ENCODE measurements at regions not wholly inside any gene's neighbourhood (a gene's known extent, or its start where the extent isn't known, plus 50 kb on each side); places are given as distances from the start of the nearest gene placed in this dataset.

GRCh38 chr10:118412132-118412760 lies 70.1 kb upstream of the FAM204A start:
- DNase-seq (ENCODE audit: low read depth), result no peak

- no peak for DNase-seq (ENCODE audit: low read depth)
Observed at GRCh38 chr10:118409295-118409694, 67.2 kb upstream of the FAM204A start.

- DNase-seq (ENCODE audit: low read depth), result no peak
Observed at GRCh38 chr10:118408181-118408580, 66.1 kb upstream of the FAM204A start.

GRCh38 chr10:118407777-118408176 lies 65.7 kb upstream of the FAM204A start:
- DNase-seq (ENCODE audit: low read depth), result no peak

- DNase-seq (ENCODE audit: low read depth), result no peak
Observed at GRCh38 chr10:118407026-118407425, 64.9 kb upstream of the FAM204A start.

- no peak for DNase-seq (ENCODE audit: low read depth)
Observed at GRCh38 chr10:118405928-118406327, 63.8 kb upstream of the FAM204A start.

GRCh38 chr10:118403967-118404366 lies 61.8 kb upstream of the FAM204A start:
- DNase-seq (ENCODE audit: low read depth), result no peak

GRCh38 chr10:118401708-118402193 lies 59.6 kb upstream of the FAM204A start:
- no peak for DNase-seq (ENCODE audit: low read depth)

GRCh38 chr10:118397391-118397790 lies 55.3 kb upstream of the FAM204A start:
- no peak for DNase-seq (ENCODE audit: low read depth)

GRCh38 chr10:118395947-118396346 lies 53.8 kb upstream of the FAM204A start:
- no peak for DNase-seq (ENCODE audit: low read depth)

- DNase-seq (ENCODE audit: low read depth), result no peak
Observed at GRCh38 chr10:118394301-118395200, 52.4 kb upstream of the FAM204A start.

GRCh38 chr10:118392761-118393160 lies 50.6 kb upstream of the FAM204A start:
- no peak for DNase-seq (ENCODE audit: low read depth)
